ENCODE measurements at regions not wholly inside any gene's neighbourhood (a gene's known extent, or its start where the extent isn't known, plus 50 kb on each side); places are given as distances from the start of the nearest gene placed in this dataset.

DNA sequence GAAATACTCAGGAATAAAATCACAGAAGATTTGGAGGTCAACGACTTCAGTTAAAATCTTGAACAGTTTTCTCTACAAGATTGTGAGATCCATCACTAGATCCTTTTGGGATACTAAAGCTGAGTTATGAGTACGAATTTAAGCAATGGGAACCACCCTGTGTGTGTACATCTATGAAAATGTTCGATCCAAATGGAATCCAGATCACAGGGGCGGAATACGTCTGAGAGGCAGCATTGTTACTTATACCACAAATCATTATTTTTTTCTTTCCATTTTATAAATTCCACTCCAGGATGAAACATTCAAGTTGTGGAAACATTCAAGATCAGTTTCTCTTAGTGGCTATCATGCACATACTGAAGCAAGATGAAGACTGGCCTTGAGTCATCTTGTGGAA lies 239.3 kb upstream of the PAPPA start:
- no peak for FAIRE-seq
- H3K79me2 ChIP-seq (ENCODE audit: control insufficient read depth, insufficient read depth, low read length), result no peaks in the 10 kb centered on the region
- no peak overlapping the region for H3K4me3 ChIP-seq (ENCODE audit: control insufficient read depth in 2 of 3, extremely low read depth in 1 of 3, insufficient read depth in 2 of 3, low read depth in 1 of 3, low read length in 3 of 3)
- H3K27ac ChIP-seq (ENCODE audit: control insufficient read depth, insufficient read depth, low read length), result no peak overlapping the region
- no peaks in the 10 kb centered on the region for H3K27me3 ChIP-seq (ENCODE audit: control insufficient read depth, extremely low read depth, insufficient read depth, low read length)
- H3K4me2 ChIP-seq (ENCODE audit: control insufficient read depth, extremely low read depth, insufficient read depth, low read depth, low read length), result no peak overlapping the region
- no peaks in the 10 kb centered on the region for H4K20me1 ChIP-seq (ENCODE audit: control insufficient read depth, extremely low read depth, insufficient read depth, low read length)
- no peaks in the 10 kb centered on the region for H3K9me1 ChIP-seq (ENCODE audit: control insufficient read depth, extremely low read depth, insufficient read depth, low read length)
- TF ChIP-seq EZH2 (IDR thresholded peaks at IDR 0.05; ENCODE audit: low read length), result no peak
- TF ChIP-seq, protein P1, sequence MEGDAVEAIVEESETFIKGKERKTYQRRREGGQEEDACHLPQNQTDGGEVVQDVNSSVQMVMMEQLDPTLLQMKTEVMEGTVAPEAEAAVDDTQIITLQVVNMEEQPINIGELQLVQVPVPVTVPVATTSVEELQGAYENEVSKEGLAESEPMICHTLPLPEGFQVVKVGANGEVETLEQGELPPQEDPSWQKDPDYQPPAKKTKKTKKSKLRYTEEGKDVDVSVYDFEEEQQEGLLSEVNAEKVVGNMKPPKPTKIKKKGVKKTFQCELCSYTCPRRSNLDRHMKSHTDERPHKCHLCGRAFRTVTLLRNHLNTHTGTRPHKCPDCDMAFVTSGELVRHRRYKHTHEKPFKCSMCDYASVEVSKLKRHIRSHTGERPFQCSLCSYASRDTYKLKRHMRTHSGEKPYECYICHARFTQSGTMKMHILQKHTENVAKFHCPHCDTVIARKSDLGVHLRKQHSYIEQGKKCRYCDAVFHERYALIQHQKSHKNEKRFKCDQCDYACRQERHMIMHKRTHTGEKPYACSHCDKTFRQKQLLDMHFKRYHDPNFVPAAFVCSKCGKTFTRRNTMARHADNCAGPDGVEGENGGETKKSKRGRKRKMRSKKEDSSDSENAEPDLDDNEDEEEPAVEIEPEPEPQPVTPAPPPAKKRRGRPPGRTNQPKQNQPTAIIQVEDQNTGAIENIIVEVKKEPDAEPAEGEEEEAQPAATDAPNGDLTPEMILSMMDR (optimal IDR thresholded peaks at IDR 0.05 in 1 of 3, IDR thresholded peaks at IDR 0.05 in 1 of 3, conservative IDR thresholded peaks at IDR 0.05 in 1 of 3; ENCODE audit: extremely low read depth in 1 of 3, insufficient read depth in 2 of 3, low read length in 3 of 3), result no peak
- no peaks in the 10 kb centered on the region for H3K36me3 ChIP-seq (ENCODE audit: control insufficient read depth in 2 of 2, extremely low read depth in 1 of 2, insufficient read depth in 2 of 2, low read length in 2 of 2)
- H3K9ac ChIP-seq (ENCODE audit: control insufficient read depth, extremely low read depth, insufficient read depth, low read length), result no peak overlapping the region
- H2AFZ ChIP-seq (ENCODE audit: control insufficient read depth, low read length), result no peak overlapping the region
- no peaks in the 10 kb centered on the region for H3K4me1 ChIP-seq (ENCODE audit: control insufficient read depth, extremely low read depth, insufficient read depth, low read length)
- H3K9me3 ChIP-seq (ENCODE audit: control insufficient read depth, low read depth, low read length), result no peaks in the 10 kb centered on the region
- dilution Hi-C loops (cut with MboI; ENCODE audit: extremely low pct_ligation_motif_present, low sequenced_read_pairs), result no loop called here
- no peak for DNase-seq (ENCODE audit: low read depth, low spot score)

DNA sequence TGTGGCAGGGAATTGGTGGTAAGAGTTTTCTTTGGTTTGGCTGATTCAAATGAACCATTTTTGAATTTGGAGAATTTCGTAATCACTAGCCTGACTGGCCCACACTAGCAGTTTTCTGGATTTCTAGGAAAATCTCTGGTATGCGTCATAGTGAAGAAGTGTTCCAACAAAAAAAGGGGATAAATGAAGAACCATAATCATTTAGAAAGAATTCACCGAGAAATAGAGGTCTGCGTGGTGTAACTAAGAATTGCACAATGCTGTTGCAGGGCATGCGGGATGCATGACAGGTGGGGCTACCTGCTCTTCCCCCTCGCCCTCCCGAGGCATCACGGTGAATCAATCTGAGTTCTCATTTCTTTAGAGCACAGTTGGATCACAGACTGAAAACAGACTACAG lies 232.3 kb upstream of the PAPPA start:
- H3K9me3 ChIP-seq (ENCODE audit: control insufficient read depth, low read depth, low read length), result no peaks in the 10 kb centered on the region
- no peak for TF ChIP-seq EZH2 (IDR thresholded peaks at IDR 0.05; ENCODE audit: low read length)
- TF ChIP-seq, protein P1 (optimal IDR thresholded peaks at IDR 0.05 in 1 of 3, IDR thresholded peaks at IDR 0.05 in 1 of 3, conservative IDR thresholded peaks at IDR 0.05 in 1 of 3; ENCODE audit: extremely low read depth in 1 of 3, insufficient read depth in 2 of 3, low read length in 3 of 3), result no peak

More for the DNA sequence above, 232.3 kb upstream of the PAPPA start:
- H3K4me2 ChIP-seq (ENCODE audit: control insufficient read depth, extremely low read depth, insufficient read depth, low read depth, low read length), result no peak overlapping the region
- no peaks in the 10 kb centered on the region for H3K36me3 ChIP-seq (ENCODE audit: control insufficient read depth in 2 of 2, extremely low read depth in 1 of 2, insufficient read depth in 2 of 2, low read length in 2 of 2)
- no peaks in the 10 kb centered on the region for H3K27me3 ChIP-seq (ENCODE audit: control insufficient read depth, extremely low read depth, insufficient read depth, low read length)
- H4K20me1 ChIP-seq (ENCODE audit: control insufficient read depth, extremely low read depth, insufficient read depth, low read length), result no peaks in the 10 kb centered on the region
- dilution Hi-C loops (cut with MboI; ENCODE audit: extremely low pct_ligation_motif_present, low sequenced_read_pairs), result no loop called here
- H3K4me1 ChIP-seq (ENCODE audit: control insufficient read depth, extremely low read depth, insufficient read depth, low read length), result no peaks in the 10 kb centered on the region
- no peak overlapping the region for H2AFZ ChIP-seq (ENCODE audit: control insufficient read depth, low read length)
- no peaks in the 10 kb centered on the region for H3K79me2 ChIP-seq (ENCODE audit: control insufficient read depth, insufficient read depth, low read length)
- no peak overlapping the region for H3K9ac ChIP-seq (ENCODE audit: control insufficient read depth, extremely low read depth, insufficient read depth, low read length)
- DNase-seq (ENCODE audit: low read depth, low spot score) (no peak), FAIRE-seq (no peak)
- no peaks in the 10 kb centered on the region for H3K9me1 ChIP-seq (ENCODE audit: control insufficient read depth, extremely low read depth, insufficient read depth, low read length)
- H3K4me3 ChIP-seq (ENCODE audit: control insufficient read depth in 2 of 3, extremely low read depth in 1 of 3, insufficient read depth in 2 of 3, low read depth in 1 of 3, low read length in 3 of 3), result no peak overlapping the region
- H3K27ac ChIP-seq (ENCODE audit: control insufficient read depth, insufficient read depth, low read length), result no peak overlapping the region
